ENCODE measurements at regions not wholly inside any gene's neighbourhood (a gene's known extent, or its start where the extent isn't known, plus 50 kb on each side); places are given as distances from the start of the nearest gene placed in this dataset.

GRCh38 chr2:65730186-65730585, 297.8 kb upstream of the SPRED2 start:
- Mint-ChIP-seq H3K27me3 (peaks cover 7% of the 10 kb centered on the region), H3K36me3 (no peaks in the 10 kb centered on the region), H3K27ac (no peak overlapping the region), H3K4me1 (no peaks in the 10 kb centered on the region), H3K4me3 (no peak overlapping the region), H3K9me3 (no peaks in the 10 kb centered on the region)

GRCh38 chr2:65729246-65729645, 296.8 kb upstream of the SPRED2 start:
- Mint-ChIP-seq H3K4me1 (no peaks in the 10 kb centered on the region), H3K9me3 (no peaks in the 10 kb centered on the region), H3K27me3 (peaks cover 6% of the 10 kb centered on the region), H3K4me3 (no peak overlapping the region), H3K36me3 (no peaks in the 10 kb centered on the region), H3K27ac (no peak overlapping the region)

GRCh38 chr2:65728477-65729180, 296.2 kb upstream of the SPRED2 start:
- no peak overlapping the region for H3K27ac Mint-ChIP-seq
- no peaks in the 10 kb centered on the region for H3K9me3 Mint-ChIP-seq
- H3K36me3 Mint-ChIP-seq, result no peaks in the 10 kb centered on the region
- H3K4me1 Mint-ChIP-seq, result no peaks in the 10 kb centered on the region
- no peak overlapping the region for H3K4me3 Mint-ChIP-seq
- H3K27me3 Mint-ChIP-seq, result peaks cover 5% of the 10 kb centered on the region

GRCh38 chr2:65727816-65728215, 295.4 kb upstream of the SPRED2 start:
- H3K9me3 Mint-ChIP-seq, result no peaks in the 10 kb centered on the region
- H3K4me3 Mint-ChIP-seq, result no peak overlapping the region
- H3K27me3 Mint-ChIP-seq, result peaks cover 9% of the 10 kb centered on the region
- no peak overlapping the region for H3K27ac Mint-ChIP-seq
- no peaks in the 10 kb centered on the region for H3K36me3 Mint-ChIP-seq
- no peaks in the 10 kb centered on the region for H3K4me1 Mint-ChIP-seq

GRCh38 chr2:65727381-65727780, 295.0 kb upstream of the SPRED2 start:
- Mint-ChIP-seq H3K9me3 (no peaks in the 10 kb centered on the region), H3K4me3 (no peak overlapping the region)

GRCh38 chr2:65724752-65725151, 292.4 kb upstream of the SPRED2 start:
- H3K9me3 Mint-ChIP-seq, result no peaks in the 10 kb centered on the region
- no peak overlapping the region for H3K27ac Mint-ChIP-seq
- H3K27me3 Mint-ChIP-seq, result peaks cover 15% of the 10 kb centered on the region
- no peak overlapping the region for H3K4me3 Mint-ChIP-seq
- no peaks in the 10 kb centered on the region for H3K36me3 Mint-ChIP-seq
- no peaks in the 10 kb centered on the region for H3K4me1 Mint-ChIP-seq

More at GRCh38 chr2:65727381-65727780, 295.0 kb upstream of the SPRED2 start:
- no peaks in the 10 kb centered on the region for H3K36me3 Mint-ChIP-seq
- H3K27me3 Mint-ChIP-seq, result peaks cover 9% of the 10 kb centered on the region
- no peak overlapping the region for H3K27ac Mint-ChIP-seq
- no peaks in the 10 kb centered on the region for H3K4me1 Mint-ChIP-seq

GRCh38 chr2:65724336-65724735, 291.9 kb upstream of the SPRED2 start:
- Mint-ChIP-seq H3K27me3 (peaks cover 15% of the 10 kb centered on the region), H3K4me1 (no peaks in the 10 kb centered on the region), H3K9me3 (no peaks in the 10 kb centered on the region), H3K4me3 (no peak overlapping the region), H3K36me3 (no peaks in the 10 kb centered on the region), H3K27ac (no peak overlapping the region)

- Mint-ChIP-seq H3K27me3 (peaks cover 17% of the 10 kb centered on the region), H3K9me3 (no peaks in the 10 kb centered on the region), H3K27ac (no peak overlapping the region), H3K4me1 (no peaks in the 10 kb centered on the region), H3K4me3 (no peak overlapping the region), H3K36me3 (no peaks in the 10 kb centered on the region)
These were observed 289.8 kb upstream of the SPRED2 start for GRCh38 chr2:65722028-65722778.

- no peak overlapping the region for H3K4me3 Mint-ChIP-seq
- H3K9me3 Mint-ChIP-seq, result no peaks in the 10 kb centered on the region
- no peaks in the 10 kb centered on the region for H3K4me1 Mint-ChIP-seq
- peaks cover 16% of the 10 kb centered on the region for H3K27me3 Mint-ChIP-seq
- H3K27ac Mint-ChIP-seq, result no peak overlapping the region
- H3K36me3 Mint-ChIP-seq, result no peaks in the 10 kb centered on the region
These were observed 284.3 kb upstream of the SPRED2 start for GRCh38 chr2:65716698-65717097.

- no peak overlapping the region for H3K27ac Mint-ChIP-seq
- no peak overlapping the region for H3K4me3 Mint-ChIP-seq
- no peaks in the 10 kb centered on the region for H3K9me3 Mint-ChIP-seq
- no peaks in the 10 kb centered on the region for H3K4me1 Mint-ChIP-seq
- peaks cover 11% of the 10 kb centered on the region for H3K27me3 Mint-ChIP-seq
- no peaks in the 10 kb centered on the region for H3K36me3 Mint-ChIP-seq
These were observed 282.9 kb upstream of the SPRED2 start for GRCh38 chr2:65715323-65715722.

GRCh38 chr2:65714866-65715265, 282.5 kb upstream of the SPRED2 start:
- Mint-ChIP-seq H3K4me3 (no peak overlapping the region), H3K9me3 (no peaks in the 10 kb centered on the region), H3K27ac (no peak overlapping the region), H3K4me1 (no peaks in the 10 kb centered on the region), H3K27me3 (peaks cover 11% of the 10 kb centered on the region), H3K36me3 (no peaks in the 10 kb centered on the region)

GRCh38 chr2:65711863-65712262, 279.5 kb upstream of the SPRED2 start:
- no peak overlapping the region for H3K27ac Mint-ChIP-seq
- no peak overlapping the region for H3K4me3 Mint-ChIP-seq
- H3K27me3 Mint-ChIP-seq, result peaks cover 14% of the 10 kb centered on the region
- H3K9me3 Mint-ChIP-seq, result no peaks in the 10 kb centered on the region
- no peaks in the 10 kb centered on the region for H3K36me3 Mint-ChIP-seq
- H3K4me1 Mint-ChIP-seq, result no peaks in the 10 kb centered on the region

GRCh38 chr2:65710779-65711295, 278.4 kb upstream of the SPRED2 start:
- H3K4me3 Mint-ChIP-seq, result no peak overlapping the region
- H3K27me3 Mint-ChIP-seq, result peaks cover 14% of the 10 kb centered on the region
- H3K4me1 Mint-ChIP-seq, result no peaks in the 10 kb centered on the region
- no peaks in the 10 kb centered on the region for H3K9me3 Mint-ChIP-seq
- no peak overlapping the region for H3K27ac Mint-ChIP-seq
- H3K36me3 Mint-ChIP-seq, result no peaks in the 10 kb centered on the region

- Mint-ChIP-seq H3K4me3 (no peak overlapping the region), H3K27me3 (peaks cover 14% of the 10 kb centered on the region), H3K36me3 (no peaks in the 10 kb centered on the region), H3K4me1 (no peaks in the 10 kb centered on the region), H3K27ac (no peak overlapping the region), H3K9me3 (no peaks in the 10 kb centered on the region)
These were observed 278.0 kb upstream of the SPRED2 start for GRCh38 chr2:65710356-65710755.

- H3K4me1 Mint-ChIP-seq, result no peaks in the 10 kb centered on the region
- H3K36me3 Mint-ChIP-seq, result no peaks in the 10 kb centered on the region
- H3K27me3 Mint-ChIP-seq, result peaks cover 19% of the 10 kb centered on the region
- no peaks in the 10 kb centered on the region for H3K9me3 Mint-ChIP-seq
- H3K4me3 Mint-ChIP-seq, result no peak overlapping the region
- H3K27ac Mint-ChIP-seq, result no peak overlapping the region
These were observed 275.7 kb upstream of the SPRED2 start for GRCh38 chr2:65708086-65708485.

- no peak overlapping the region for H3K27ac Mint-ChIP-seq
- H3K4me3 Mint-ChIP-seq, result no peak overlapping the region
- peaks cover 17% of the 10 kb centered on the region for H3K27me3 Mint-ChIP-seq
- no peaks in the 10 kb centered on the region for H3K9me3 Mint-ChIP-seq
- H3K4me1 Mint-ChIP-seq, result no peaks in the 10 kb centered on the region
- no peaks in the 10 kb centered on the region for H3K36me3 Mint-ChIP-seq
These were observed 274.0 kb upstream of the SPRED2 start for GRCh38 chr2:65706411-65706810.
